ENCODE measurements at regions not wholly inside any gene's neighbourhood (a gene's known extent, or its start where the extent isn't known, plus 50 kb on each side); places are given as distances from the start of the nearest gene placed in this dataset.
"Not testable (repeated sequence)": the region's sequence is repeated elsewhere in the genome, so short reads cannot be mapped to it uniquely, and the experiment has no call there.

- DNase-seq (ENCODE audit: low read depth), result no peak
Measured at GRCh38 chr12:92398565-92399309, 253.1 kb upstream of the BTG1 start.

GRCh38 chr12:92396647-92397252, 251.1 kb upstream of the BTG1 start:
- no peak for DNase-seq (ENCODE audit: low read depth)

GRCh38 chr12:92395322-92395721, 249.7 kb upstream of the BTG1 start:
- DNase-seq (ENCODE audit: low read depth), result no peak

- DNase-seq (ENCODE audit: low read depth), result no peak
Measured at GRCh38 chr12:92394895-92395294, 249.2 kb upstream of the BTG1 start.

- no peak for DNase-seq (ENCODE audit: low read depth)
Measured at GRCh38 chr12:92393504-92393903, 247.9 kb upstream of the BTG1 start.

- DNase-seq (ENCODE audit: low read depth), result not testable (repeated sequence)
Measured at GRCh38 chr12:92391726-92392125, 246.1 kb upstream of the BTG1 start.

GRCh38 chr12:92389466-92389865, 243.8 kb upstream of the BTG1 start:
- no peak for DNase-seq (ENCODE audit: low read depth)

GRCh38 chr12:92385296-92385695, 239.7 kb upstream of the BTG1 start:
- no peak for DNase-seq (ENCODE audit: low read depth)

- no peak for DNase-seq (ENCODE audit: low read depth)
Measured at GRCh38 chr12:92384571-92384970, 238.9 kb upstream of the BTG1 start.

GRCh38 chr12:92382383-92382878, 236.8 kb upstream of the BTG1 start:
- no peak for DNase-seq (ENCODE audit: low read depth)

- DNase-seq (ENCODE audit: low read depth), result no peak
Measured at GRCh38 chr12:92381856-92382255, 236.2 kb upstream of the BTG1 start.

- DNase-seq (ENCODE audit: low read depth), result no peak
Measured at GRCh38 chr12:92378682-92379479, 233.2 kb upstream of the BTG1 start.

GRCh38 chr12:92375504-92375903, 229.9 kb upstream of the BTG1 start:
- not testable (repeated sequence) for DNase-seq (ENCODE audit: low read depth)

GRCh38 chr12:92370828-92371227, 225.2 kb upstream of the BTG1 start:
- no peak for DNase-seq (ENCODE audit: low read depth)

GRCh38 chr12:92369636-92370035, 224.0 kb upstream of the BTG1 start:
- peak; percentile 17 for DNase-seq (ENCODE audit: low read depth)

- DNase-seq (ENCODE audit: low read depth), result no peak
Measured at GRCh38 chr12:92369056-92369455, 223.4 kb upstream of the BTG1 start.

GRCh38 chr12:92365836-92366235, 220.2 kb upstream of the BTG1 start:
- no peak for DNase-seq (ENCODE audit: low read depth)

GRCh38 chr12:92365333-92365732, 219.7 kb upstream of the BTG1 start:
- DNase-seq (ENCODE audit: low read depth), result no peak

- no peak for DNase-seq (ENCODE audit: low read depth)
Measured at GRCh38 chr12:92363295-92364146, 217.9 kb upstream of the BTG1 start.

- no peak for DNase-seq (ENCODE audit: low read depth)
Measured at GRCh38 chr12:92362785-92363184, 217.1 kb upstream of the BTG1 start.

GRCh38 chr12:92362126-92362525, 216.5 kb upstream of the BTG1 start:
- DNase-seq (ENCODE audit: low read depth), result no peak

GRCh38 chr12:92360543-92360942, 214.9 kb upstream of the BTG1 start:
- DNase-seq (ENCODE audit: low read depth), result no peak
